ENCODE measurements at regions not wholly inside any gene's neighbourhood (a gene's known extent, or its start where the extent isn't known, plus 50 kb on each side); places are given as distances from the start of the nearest gene placed in this dataset.

- no peak overlapping the region for H3K27ac Mint-ChIP-seq
- H3K4me3 Mint-ChIP-seq, result no peak overlapping the region
- CTCF ChIA-PET, result no interaction called here
Measured at GRCh38 chr18:27899893-27900292, 277.0 kb downstream of the CDH2 start.

GRCh38 chr18:27894746-27895145 lies 282.2 kb downstream of the CDH2 start:
- no peaks in the 10 kb centered on the region for H3K4me1 Mint-ChIP-seq
- CTCF ChIA-PET, result no interaction called here

More at GRCh38 chr18:27899893-27900292, 277.0 kb downstream of the CDH2 start:
- H3K36me3 Mint-ChIP-seq, result no peaks in the 10 kb centered on the region
- H3K9me3 Mint-ChIP-seq (ENCODE audit: low read depth), result peaks cover 8% of the 10 kb centered on the region
- H3K4me1 Mint-ChIP-seq, result no peaks in the 10 kb centered on the region
- no peaks in the 10 kb centered on the region for H3K27me3 Mint-ChIP-seq
- ATAC-seq (no peak), DNase-seq (no peak)

GRCh38 chr18:27887711-27888495 lies 289.0 kb downstream of the CDH2 start:
- Mint-ChIP-seq H3K27ac (no peak overlapping the region), H3K9me3 (ENCODE audit: low read depth) (no peaks in the 10 kb centered on the region), H3K4me3 (no peak overlapping the region), H3K27me3 (no peaks in the 10 kb centered on the region), H3K36me3 (no peaks in the 10 kb centered on the region), H3K4me1 (no peaks in the 10 kb centered on the region)
- CTCF ChIA-PET, result no interaction called here
- DNase-seq (no peak), ATAC-seq (no peak)

More at GRCh38 chr18:27894746-27895145, 282.2 kb downstream of the CDH2 start:
- no peaks in the 10 kb centered on the region for H3K36me3 Mint-ChIP-seq
- no peak for DNase-seq
- H3K27ac Mint-ChIP-seq, result no peak overlapping the region
- H3K4me3 Mint-ChIP-seq, result no peak overlapping the region
- no peaks in the 10 kb centered on the region for H3K27me3 Mint-ChIP-seq
- peaks cover 5% of the 10 kb centered on the region for H3K9me3 Mint-ChIP-seq (ENCODE audit: low read depth)
- no peak for ATAC-seq

- Mint-ChIP-seq H3K4me1 (no peaks in the 10 kb centered on the region), H3K9me3 (ENCODE audit: low read depth) (no peaks in the 10 kb centered on the region), H3K4me3 (no peak overlapping the region), H3K36me3 (no peaks in the 10 kb centered on the region), H3K27ac (no peak overlapping the region), H3K27me3 (no peaks in the 10 kb centered on the region)
- ATAC-seq (no peak), DNase-seq (no peak)
- CTCF ChIA-PET, result no interaction called here
Measured at GRCh38 chr18:27887287-27887686, 289.6 kb downstream of the CDH2 start.

- no peak overlapping the region for H3K27ac Mint-ChIP-seq
- no peak overlapping the region for H3K4me3 Mint-ChIP-seq
- no peaks in the 10 kb centered on the region for H3K27me3 Mint-ChIP-seq
- H3K36me3 Mint-ChIP-seq, result no peaks in the 10 kb centered on the region
- ATAC-seq (no peak), DNase-seq (no peak)
- H3K4me1 Mint-ChIP-seq, result no peaks in the 10 kb centered on the region
- H3K9me3 Mint-ChIP-seq (ENCODE audit: low read depth), result peaks cover 12% of the 10 kb centered on the region
- CTCF ChIA-PET, result no interaction called here
Measured at GRCh38 chr18:27879540-27879939, 297.4 kb downstream of the CDH2 start.

- CTCF ChIA-PET, result no interaction called here
Measured at GRCh38 chr18:27871726-27872125, 305.2 kb downstream of the CDH2 start.

GRCh38 chr18:27869735-27870134 lies 307.2 kb downstream of the CDH2 start:
- DNase-seq (no peak), ATAC-seq (no peak)
- no peaks in the 10 kb centered on the region for H3K27me3 Mint-ChIP-seq
- H3K4me1 Mint-ChIP-seq, result no peaks in the 10 kb centered on the region
- no peak overlapping the region for H3K4me3 Mint-ChIP-seq
- no peak overlapping the region for H3K27ac Mint-ChIP-seq
- CTCF ChIA-PET, result no interaction called here
- H3K36me3 Mint-ChIP-seq, result no peaks in the 10 kb centered on the region
- peaks cover 10% of the 10 kb centered on the region for H3K9me3 Mint-ChIP-seq (ENCODE audit: low read depth)

More at GRCh38 chr18:27871726-27872125, 305.2 kb downstream of the CDH2 start:
- H3K9me3 Mint-ChIP-seq (ENCODE audit: low read depth), result peaks cover 7% of the 10 kb centered on the region
- DNase-seq (no peak), ATAC-seq (no peak)
- no peak overlapping the region for H3K27ac Mint-ChIP-seq
- H3K36me3 Mint-ChIP-seq, result no peaks in the 10 kb centered on the region
- H3K27me3 Mint-ChIP-seq, result no peaks in the 10 kb centered on the region
- H3K4me1 Mint-ChIP-seq, result no peaks in the 10 kb centered on the region
- H3K4me3 Mint-ChIP-seq, result no peak overlapping the region

GRCh38 chr18:27865431-27865830 lies 311.5 kb downstream of the CDH2 start:
- H3K27ac Mint-ChIP-seq, result no peak overlapping the region
- H3K27me3 Mint-ChIP-seq, result no peaks in the 10 kb centered on the region
- no peaks in the 10 kb centered on the region for H3K36me3 Mint-ChIP-seq
- no peaks in the 10 kb centered on the region for H3K4me1 Mint-ChIP-seq
- ATAC-seq (no peak), DNase-seq (no peak)
- no peak overlapping the region for H3K4me3 Mint-ChIP-seq
- H3K9me3 Mint-ChIP-seq (ENCODE audit: low read depth), result peaks cover 3% of the 10 kb centered on the region
- CTCF ChIA-PET, result no interaction called here

- peaks cover 3% of the 10 kb centered on the region for H3K9me3 Mint-ChIP-seq (ENCODE audit: low read depth)
- no peak overlapping the region for H3K4me3 Mint-ChIP-seq
- no peaks in the 10 kb centered on the region for H3K27me3 Mint-ChIP-seq
- CTCF ChIA-PET, result no interaction called here
- no peak for ATAC-seq
- no peak for DNase-seq
- no peaks in the 10 kb centered on the region for H3K4me1 Mint-ChIP-seq
- H3K27ac Mint-ChIP-seq, result no peak overlapping the region
- H3K36me3 Mint-ChIP-seq, result no peaks in the 10 kb centered on the region
Measured at GRCh38 chr18:27863780-27864430, 313.0 kb downstream of the CDH2 start.

- H3K27me3 Mint-ChIP-seq, result no peaks in the 10 kb centered on the region
- H3K4me1 Mint-ChIP-seq, result no peaks in the 10 kb centered on the region
- ATAC-seq (no peak), DNase-seq (no peak)
- H3K4me3 Mint-ChIP-seq, result no peak overlapping the region
- H3K9me3 Mint-ChIP-seq (ENCODE audit: low read depth), result peaks cover 3% of the 10 kb centered on the region
- H3K27ac Mint-ChIP-seq, result no peak overlapping the region
- CTCF ChIA-PET, result no interaction called here
- H3K36me3 Mint-ChIP-seq, result no peaks in the 10 kb centered on the region
Measured at GRCh38 chr18:27862041-27862682, 314.8 kb downstream of the CDH2 start.

- no peaks in the 10 kb centered on the region for H3K27me3 Mint-ChIP-seq
- ATAC-seq (no peak), DNase-seq (no peak)
- H3K27ac Mint-ChIP-seq, result no peak overlapping the region
- CTCF ChIA-PET, result no interaction called here
- no peaks in the 10 kb centered on the region for H3K4me1 Mint-ChIP-seq
- no peak overlapping the region for H3K4me3 Mint-ChIP-seq
- H3K9me3 Mint-ChIP-seq (ENCODE audit: low read depth), result peaks cover 3% of the 10 kb centered on the region
- no peaks in the 10 kb centered on the region for H3K36me3 Mint-ChIP-seq
Measured at GRCh38 chr18:27861539-27861938, 315.4 kb downstream of the CDH2 start.

- no peaks in the 10 kb centered on the region for H3K36me3 Mint-ChIP-seq
- no peak overlapping the region for H3K27ac Mint-ChIP-seq
- CTCF ChIA-PET, result no interaction called here
- no peak overlapping the region for H3K4me3 Mint-ChIP-seq
- no peaks in the 10 kb centered on the region for H3K4me1 Mint-ChIP-seq
- no peak for DNase-seq
- no peaks in the 10 kb centered on the region for H3K27me3 Mint-ChIP-seq
- H3K9me3 Mint-ChIP-seq (ENCODE audit: low read depth), result peaks cover 2% of the 10 kb centered on the region
- no peak for ATAC-seq
Measured at GRCh38 chr18:27860701-27861107, 316.2 kb downstream of the CDH2 start.

GRCh38 chr18:27860011-27860410 lies 316.9 kb downstream of the CDH2 start:
- Mint-ChIP-seq H3K27me3 (no peaks in the 10 kb centered on the region), H3K9me3 (ENCODE audit: low read depth) (no peaks in the 10 kb centered on the region), H3K4me3 (no peak overlapping the region), H3K4me1 (no peaks in the 10 kb centered on the region), H3K27ac (no peak overlapping the region), H3K36me3 (no peaks in the 10 kb centered on the region)
- CTCF ChIA-PET, result no interaction called here
- ATAC-seq, result no peak
- no peak for DNase-seq

GRCh38 chr18:27856820-27857219 lies 320.1 kb downstream of the CDH2 start:
- no peaks in the 10 kb centered on the region for H3K36me3 Mint-ChIP-seq
- no peaks in the 10 kb centered on the region for H3K9me3 Mint-ChIP-seq (ENCODE audit: low read depth)
- no peak overlapping the region for H3K4me3 Mint-ChIP-seq
- ATAC-seq (no peak), DNase-seq (no peak)
- H3K27ac Mint-ChIP-seq, result no peak overlapping the region
- H3K4me1 Mint-ChIP-seq, result no peaks in the 10 kb centered on the region
- no peaks in the 10 kb centered on the region for H3K27me3 Mint-ChIP-seq
- CTCF ChIA-PET, result no interaction called here

All from activated CD8-positive, alpha-beta memory T cell treated with anti-CD3 and anti-CD28 coated beads, Interleukin-2, amount 10 ng/mL, durations not matched to agents 7 days and 5 days (primary cell).